Muscle layer of duodenum (tissue), 2 donors: ENCODE measurements at regions not wholly inside any gene's neighbourhood (a gene's known extent, or its start where the extent isn't known, plus 50 kb on each side); places are given as distances from the start of the nearest gene placed in this dataset.
A peak's percentile ranks its signal among the peaks of the same experiment; 100 is the strongest.
"Not testable (repeated sequence)": the region's sequence is repeated elsewhere in the genome, so short reads cannot be mapped to it uniquely, and the experiment has no call there.

Source experiments
- H3K27ac ChIP-seq: one replicate; pipeline ENCODE4 v1.7.0; 2013; ENCODE audit warnings: mild to moderate bottlenecking, low read length
- H3K27me3 ChIP-seq: one replicate; pipeline ENCODE4 v1.7.0; 2013; ENCODE audit warnings: low read depth, mild to moderate bottlenecking, control low read depth, low read length
- H3K36me3 ChIP-seq, 2 donors: one replicate each; pipeline ENCODE4 v1.7.0; 2013; ENCODE audit warnings: low read length in 2 of 2, control low read depth in 1 of 2, mild to moderate bottlenecking in 1 of 2; ENCODE audit not compliant: insufficient read depth in 2 of 2, control insufficient read depth in 1 of 2
- H3K4me1 ChIP-seq, 2 donors: one replicate each; pipeline ENCODE4 v1.7.0; 2013; ENCODE audit warnings: low read length in 2 of 2, mild to moderate bottlenecking in 2 of 2, control low read depth in 1 of 2, moderate library complexity in 1 of 2; ENCODE audit not compliant: insufficient read depth in 2 of 2, control insufficient read depth in 1 of 2
- H3K4me3 ChIP-seq, 2 donors: one replicate each; pipeline ENCODE4 v1.7.0; 2013; ENCODE audit warnings: low read length in 2 of 2, low read depth in 1 of 2, mild to moderate bottlenecking in 1 of 2
- H3K9me3 ChIP-seq, 2 donors: one replicate each; pipeline ENCODE4 v1.7.0; 2013; ENCODE audit warnings: low read length in 2 of 2, control low read depth in 1 of 2, mild to moderate bottlenecking in 1 of 2; ENCODE audit not compliant: control insufficient read depth in 1 of 2
- donor health status: healthy.

- H3K4me1 ChIP-seq, result no peaks in the 10 kb centered on the region
- peaks cover 0 to 10% of the 10 kb centered on the region in 2 donors for H3K9me3 ChIP-seq
- no peak overlapping the region for H3K4me3 ChIP-seq
- H3K36me3 ChIP-seq, result no peaks in the 10 kb centered on the region
- H3K27ac ChIP-seq, result no peak overlapping the region
- no peaks in the 10 kb centered on the region for H3K27me3 ChIP-seq
Observed at GRCh38 chr4:79147251-79147650, 178.6 kb downstream of the NAA11 start.

GRCh38 chr4:79141530-79141929 lies 184.3 kb downstream of the NAA11 start:
- H3K27ac ChIP-seq, result no peak overlapping the region
- no peak overlapping the region for H3K4me3 ChIP-seq
- peaks cover 0 to 4% of the 10 kb centered on the region in 2 donors for H3K9me3 ChIP-seq
- H3K4me1 ChIP-seq, result no peaks in the 10 kb centered on the region
- no peaks in the 10 kb centered on the region for H3K36me3 ChIP-seq
- no peaks in the 10 kb centered on the region for H3K27me3 ChIP-seq

GRCh38 chr4:79134767-79135166 lies 191.1 kb downstream of the NAA11 start:
- Histone ChIP-seq H3K4me1 (peaks cover 0 to 7% of the 10 kb centered on the region in 2 donors), H3K27ac (no peak overlapping the region), H3K36me3 (no peaks in the 10 kb centered on the region), H3K4me3 (no peak overlapping the region), H3K27me3 (no peaks in the 10 kb centered on the region), H3K9me3 (no peaks in the 10 kb centered on the region)

GRCh38 chr4:79132826-79133225 lies 193.0 kb downstream of the NAA11 start:
- Histone ChIP-seq H3K27me3 (no peaks in the 10 kb centered on the region), H3K4me3 (no peak overlapping the region), H3K27ac (no peak overlapping the region), H3K9me3 (peaks cover 0 to 5% of the 10 kb centered on the region in 2 donors), H3K36me3 (no peaks in the 10 kb centered on the region), H3K4me1 (peaks cover 0 to 7% of the 10 kb centered on the region in 2 donors)

GRCh38 chr4:79121875-79122358 lies 182.7 kb upstream of the PAQR3 start:
- Histone ChIP-seq H3K9me3 (peaks cover 9 to 12% of the 10 kb centered on the region in 2 donors), H3K4me3 (peak overlapping the region in 1 of 2 donors; percentile 38), H3K4me1 (no peaks in the 10 kb centered on the region), H3K27ac (no peak overlapping the region), H3K36me3 (no peaks in the 10 kb centered on the region), H3K27me3 (no peaks in the 10 kb centered on the region)

GRCh38 chr4:79121223-79121622 lies 182.0 kb upstream of the PAQR3 start:
- Histone ChIP-seq H3K36me3 (no peaks in the 10 kb centered on the region), H3K4me1 (no peaks in the 10 kb centered on the region), H3K9me3 (peaks cover 9 to 12% of the 10 kb centered on the region in 2 donors), H3K4me3 (no peak overlapping the region), H3K27ac (no peak overlapping the region), H3K27me3 (no peaks in the 10 kb centered on the region)

GRCh38 chr4:79117051-79117450 lies 177.8 kb upstream of the PAQR3 start:
- not testable (repeated sequence) for H3K4me1 ChIP-seq, H3K36me3 ChIP-seq, H3K27ac ChIP-seq, H3K27me3 ChIP-seq, H3K4me3 ChIP-seq, H3K9me3 ChIP-seq

- Histone ChIP-seq H3K4me3 (no peak overlapping the region), H3K36me3 (no peaks in the 10 kb centered on the region), H3K27ac (no peak overlapping the region), H3K27me3 (no peaks in the 10 kb centered on the region), H3K9me3 (no peaks in the 10 kb centered on the region), H3K4me1 (no peaks in the 10 kb centered on the region)
Observed at GRCh38 chr4:79107014-79107413, 167.8 kb upstream of the PAQR3 start.

- no peaks in the 10 kb centered on the region for H3K27me3 ChIP-seq
- H3K27ac ChIP-seq, result no peak overlapping the region
- H3K9me3 ChIP-seq, result no peaks in the 10 kb centered on the region
- H3K4me1 ChIP-seq, result no peaks in the 10 kb centered on the region
- no peaks in the 10 kb centered on the region for H3K36me3 ChIP-seq
- H3K4me3 ChIP-seq, result no peak overlapping the region
Observed at GRCh38 chr4:79088946-79089691, 149.9 kb upstream of the PAQR3 start.

- no peaks in the 10 kb centered on the region for H3K36me3 ChIP-seq
Observed at GRCh38 chr4:79087071-79087470, 147.8 kb upstream of the PAQR3 start.

GRCh38 chr4:79083406-79084010 lies 144.3 kb upstream of the PAQR3 start:
- no peaks in the 10 kb centered on the region for H3K27me3 ChIP-seq
- H3K27ac ChIP-seq, result no peak overlapping the region
- no peaks in the 10 kb centered on the region for H3K4me1 ChIP-seq
- no peaks in the 10 kb centered on the region for H3K36me3 ChIP-seq
- no peak overlapping the region for H3K4me3 ChIP-seq
- H3K9me3 ChIP-seq, result peaks cover 0 to 2% of the 10 kb centered on the region in 2 donors

More at GRCh38 chr4:79087071-79087470, 147.8 kb upstream of the PAQR3 start:
- H3K4me1 ChIP-seq, result no peaks in the 10 kb centered on the region
- H3K27ac ChIP-seq, result no peak overlapping the region
- H3K27me3 ChIP-seq, result no peaks in the 10 kb centered on the region
- H3K4me3 ChIP-seq, result no peak overlapping the region
- H3K9me3 ChIP-seq, result no peaks in the 10 kb centered on the region
